GM12878 (cell line): ENCODE measurements at regions not wholly inside any gene's neighbourhood (a gene's known extent, or its start where the extent isn't known, plus 50 kb on each side); places are given as distances from the start of the nearest gene placed in this dataset.
"Not testable (repeated sequence)": the region's sequence is repeated elsewhere in the genome, so short reads cannot be mapped to it uniquely, and the experiment has no call there.

Source experiments
- ATAC-seq: fragments of 200-7000 bp; cut with Tn5 transposase; 3 replicates; pipeline ENCODE4 v1.9.1; 2020; ENCODE audit warnings: mild to moderate bottlenecking, moderate library complexity
- BruUV-seq: library from RNA; stranded (reverse); fragments of 400-500 nt; replicated peaks from 2 replicates; lab custom pipeline; 2021; lab: Mats Ljungman, UMichigan
- CTCF ChIA-PET: fragments of 300-600 bp; sonication (Branson Sonifier 250); formaldehyde crosslinking; extraction: SDS; loops from one replicate; lab custom pipeline; 2021; ENCODE audit warnings: inconsistent platforms; lab: Yijun Ruan, JAX
- POLR2A ChIA-PET: fragments of 350-600 bp; formaldehyde crosslinking; extraction: SDS; loops from one replicate; lab custom pipeline; 2021; ENCODE audit warnings: inconsistent platforms; lab: Charles Lee
- RAD21 ChIA-PET: fragments of 300-600 bp; sonication (Branson Sonifier 250); formaldehyde crosslinking; loops from one replicate; lab custom pipeline; 2023; ENCODE audit warnings: antibody characterized with exemption; ENCODE audit not compliant: unreplicated experiment; lab: Charles Lee
- SMC1A ChIA-PET: fragments of 300-600 bp; sonication (Branson Sonifier 250); formaldehyde crosslinking; loops from one replicate; lab custom pipeline; 2023; ENCODE audit not compliant: unreplicated experiment, uncharacterized antibody; lab: Charles Lee
- DNase-seq: peaks from one replicate; pipeline ENCODE4 v3.0.0-alpha.2; 2011; ENCODE audit warnings: low read depth, low spot score
- FAIRE-seq: peaks from 3 replicates; lab custom pipeline; 2011; peaks lifted over from hg19 to GRCh38; lab: Jason Lieb, UNC
- H2AFZ ChIP-seq: 2 replicates; pipeline ENCODE4 v1.6.0; 2011; ENCODE audit warnings: low read depth, low read length, control low read depth; ENCODE audit not compliant: control insufficient read depth
- H3K27ac ChIP-seq: 2 replicates; pipeline ENCODE4 v1.5.1; 2011; ENCODE audit warnings: control low read depth; ENCODE audit not compliant: control insufficient read depth, insufficient read depth
- H3K27me3 ChIP-seq, 2 experiments: replicated peaks in 1 of 2; 2 replicates each; pipeline versions ENCODE4 v1.6.0 to v1.6.1; 2011; ENCODE audit warnings: low read length in 1 of 2; ENCODE audit not compliant: control insufficient read depth in 2 of 2, insufficient read depth in 2 of 2
- H3K36me3 ChIP-seq, 2 experiments: 2 replicates each; pipeline ENCODE4 v1.5.1; 2011; ENCODE audit warnings: low read length in 1 of 2; ENCODE audit not compliant: control insufficient read depth in 2 of 2, insufficient read depth in 2 of 2
- H3K4me1 ChIP-seq: 2 replicates; pipeline ENCODE4 v1.6.1; 2011; ENCODE audit warnings: mild to moderate bottlenecking, low read length, moderate library complexity, mixed read lengths; ENCODE audit not compliant: control insufficient read depth, insufficient read depth
- H3K4me2 ChIP-seq: 2 replicates; pipeline ENCODE4 v1.6.0; 2011; ENCODE audit warnings: control low read depth; ENCODE audit not compliant: control insufficient read depth, insufficient read depth
- H3K4me3 ChIP-seq: fragments of 200-600 bp; sonication (generic); 2 replicates; pipeline ENCODE4 v1.5.1; 2016
- H3K79me2 ChIP-seq: 2 replicates; pipeline ENCODE4 v1.6.0; 2011; ENCODE audit warnings: low read length; ENCODE audit not compliant: control insufficient read depth, insufficient read depth
- H3K9ac ChIP-seq: 2 replicates; pipeline ENCODE4 v1.8.0; 2011; ENCODE audit warnings: low read length, control low read depth, mixed read lengths; ENCODE audit not compliant: control insufficient read depth, insufficient read depth
- H3K9me3 ChIP-seq: replicated peaks from 3 replicates; pipeline ENCODE4 v1.5.1; 2011; ENCODE audit warnings: mild to moderate bottlenecking, low read length; ENCODE audit not compliant: control insufficient read depth, insufficient read depth
- H4K20me1 ChIP-seq: 2 replicates; pipeline ENCODE4 v1.6.0; 2011; ENCODE audit not compliant: control insufficient read depth, insufficient read depth
- ASH2L ChIP-seq: fragments of 300-600, 200-600 bp; sonication (generic); IDR thresholded peaks from 2 replicates; pipeline ENCODE4 v1.6.1; 2017; ENCODE audit warnings: low read depth, mild to moderate bottlenecking, borderline replicate concordance
- GABPA ChIP-seq: IDR thresholded peaks from 2 replicates; pipeline ENCODE4 v1.6.1; 2014; ENCODE audit warnings: antibody characterized with exemption, low read depth, mild to moderate bottlenecking, inconsistent platforms
- WGBS: methylation state at CpG from one replicate; pipeline ENCODE4 v1.1.6; 2016; ENCODE audit warnings: low lambda C conversion rate; ENCODE audit not compliant: insufficient replicate concordance, insufficient coverage; ENCODE audit errors: missing lambda C conversion rate; 5-methylcytosine and 5-hydroxymethylcytosine counted together
- in situ Hi-C: fragments of 300-500 bp; cut with MboI; formaldehyde crosslinking; loops from 9 replicates; pipeline ENCODE4 v1.14.3; 2018; ENCODE audit warnings: mixed read lengths
- intact Hi-C: fragments of 100-400 bp; cut with micrococcal nuclease; formaldehyde crosslinking; loops from one replicate; pipeline ENCODE4 v1.14.2; 2022; ENCODE audit not compliant: unreplicated experiment

DNA sequence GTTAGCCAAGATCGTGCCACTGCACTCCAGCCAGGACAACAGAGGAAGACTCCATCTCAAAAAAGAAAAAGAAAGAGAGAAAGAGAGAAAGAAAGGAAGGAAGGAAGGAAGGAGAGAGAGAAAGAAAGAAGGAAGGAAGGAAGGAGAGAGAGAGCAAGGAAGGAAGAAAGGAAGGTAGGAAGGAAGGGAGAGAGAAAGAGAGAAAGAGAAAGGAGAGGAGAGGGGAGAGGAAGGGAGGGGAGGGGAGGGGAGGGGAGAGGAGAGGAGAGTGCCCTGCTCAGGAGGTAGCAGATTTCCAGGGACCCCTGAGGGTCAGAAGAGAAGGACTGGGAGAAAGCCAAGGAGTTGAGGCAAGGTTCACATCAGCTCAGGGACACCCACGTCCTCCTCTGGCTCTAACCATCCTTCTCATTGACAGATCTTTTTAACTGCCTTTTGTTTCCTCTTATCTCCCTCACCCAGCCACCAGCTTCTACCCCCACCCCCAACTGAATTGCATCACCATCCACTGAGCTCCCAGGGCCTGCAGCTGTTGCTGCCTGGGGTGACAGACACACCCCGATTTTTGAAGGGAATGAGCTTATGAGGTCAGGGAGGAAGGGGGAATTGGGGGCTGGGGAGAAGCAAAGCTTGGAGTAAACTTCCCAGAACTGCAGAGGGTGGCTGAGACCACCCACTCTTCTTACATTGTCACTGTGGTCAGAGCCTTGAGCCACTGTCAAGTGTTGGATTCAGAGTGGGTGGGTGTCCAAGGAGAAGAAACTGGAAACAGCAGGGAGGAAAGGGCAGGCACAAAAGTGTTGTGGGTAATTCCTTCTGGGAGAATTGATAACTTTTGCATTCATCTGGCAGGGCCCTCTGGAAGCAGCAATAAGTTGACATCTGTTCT lies 91.6 kb downstream of the GLUL start:
- DNase-seq = no peak
- no TSS peak for BruUV-seq
- H3K79me2 ChIP-seq = no peaks in the 10 kb centered on the region
- CTCF ChIA-PET = interaction anchor here (0.7 to 1.8 kb wide), 3 partner anchors 9 to 157 kb away, joined by 4 to 5 read pairs (median 5); no protein-coding TSS in a partner anchor
- SMC1A ChIA-PET = interaction anchor here (0.6 to 1.8 kb wide), 3 partner anchors 22 to 194 kb away, joined by 3 to 8 read pairs (median 3); no protein-coding TSS in a partner anchor
- no peak overlapping the region for H3K27ac ChIP-seq
- WGBS = 22% methylated on average over 2 of the region's 3 CpGs
- POLR2A ChIA-PET = interaction anchor here (0.8 to 1.0 kb wide), 2 partner anchors 23 to 151 kb away, joined by 3 to 8 read pairs; no protein-coding TSS in a partner anchor
- no peak overlapping the region for H3K4me2 ChIP-seq
- intact Hi-C loops (loop anchor here (5.0 kb wide), 1 partner anchor 97 kb away; no protein-coding TSS in a partner anchor), in situ Hi-C loops (no loop called here)
- H3K27me3 ChIP-seq = no peaks in the 10 kb centered on the region
- H3K4me1 ChIP-seq = peaks cover 12% of the 10 kb centered on the region
- no peaks in the 10 kb centered on the region for H3K36me3 ChIP-seq
- H4K20me1 ChIP-seq = no peaks in the 10 kb centered on the region
- H3K9ac ChIP-seq = no peak overlapping the region
- FAIRE-seq = no peak
- ATAC-seq = no peak
- no peak overlapping the region for H3K4me3 ChIP-seq
- no peak overlapping the region for H2AFZ ChIP-seq
- RAD21 ChIA-PET = interaction anchor here (1.6 kb wide), 1 partner anchor 156 kb away, joined by 4 read pairs; no protein-coding TSS in a partner anchor
- TF ChIP-seq GABPA (no peak), ASH2L (no peak)
- no peaks in the 10 kb centered on the region for H3K9me3 ChIP-seq

DNA sequence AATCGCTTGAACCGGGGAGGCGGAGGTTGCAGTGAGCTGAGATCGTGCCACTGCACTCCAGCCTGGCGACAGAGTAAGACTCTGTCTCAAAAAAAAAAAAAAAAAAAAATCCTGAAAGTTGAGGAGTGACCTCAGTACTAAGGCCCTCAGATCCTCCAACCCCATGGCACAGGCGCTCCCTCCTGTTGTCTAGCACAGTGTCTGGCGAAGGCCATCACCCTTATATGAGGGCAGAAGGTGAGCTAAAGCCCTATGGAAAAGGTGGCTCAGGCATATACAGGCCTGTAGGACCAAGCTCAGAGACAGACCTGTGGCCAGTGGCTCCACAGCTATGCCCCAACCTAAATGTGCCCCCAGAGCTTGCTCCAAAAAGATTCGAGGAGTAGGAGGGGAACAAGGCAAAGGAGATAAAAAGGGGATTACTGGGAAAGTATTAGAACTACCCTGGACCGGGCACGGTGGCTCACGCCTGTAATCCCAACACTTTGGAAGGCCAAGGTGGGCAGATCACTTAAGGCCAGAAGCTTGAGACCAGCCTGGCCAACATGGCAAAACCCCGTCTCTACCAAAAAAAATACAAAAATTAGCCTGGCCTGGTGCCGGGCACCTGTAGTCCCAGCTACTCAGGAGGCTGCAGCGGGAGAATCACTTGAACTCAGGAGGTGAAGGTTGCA lies 92.4 kb downstream of the GLUL start:
- H3K4me3 ChIP-seq, H3K36me3 ChIP-seq, H3K27ac ChIP-seq, DNase-seq, H3K79me2 ChIP-seq, ATAC-seq, H3K27me3 ChIP-seq, in situ Hi-C loops, BruUV-seq, H3K9ac ChIP-seq, intact Hi-C loops, H4K20me1 ChIP-seq, H3K9me3 ChIP-seq, FAIRE-seq, H2AFZ ChIP-seq, H3K4me2 ChIP-seq: not testable (repeated sequence)
- RAD21 ChIA-PET = interaction anchor here (1.6 kb wide), 1 partner anchor 156 kb away, joined by 4 read pairs; no protein-coding TSS in a partner anchor
- WGBS = 60% methylated on average over 10 of the region's 14 CpGs
- CTCF ChIA-PET = interaction anchor here (1.8 kb wide), 1 partner anchor 156 kb away, joined by 5 read pairs; no protein-coding TSS in a partner anchor
- POLR2A ChIA-PET = interaction anchor here (0.7 to 0.8 kb wide), 2 partner anchors 23 to 33 kb away, joined by 3 to 8 read pairs; no protein-coding TSS in a partner anchor
- H3K4me1 ChIP-seq = peaks cover 10% of the 10 kb centered on the region
- SMC1A ChIA-PET = interaction anchor here (0.8 kb wide), 1 partner anchor 23 kb away, joined by 3 read pairs; no protein-coding TSS in a partner anchor
